B cell (primary cell): ENCODE measurements at regions not wholly inside any gene's neighbourhood (a gene's known extent, or its start where the extent isn't known, plus 50 kb on each side); places are given as distances from the start of the nearest gene placed in this dataset.

Source experiments
- ATAC-seq: fragments of 200-7000 bp; cut with Tn5 transposase; one replicate; pipeline ENCODE4 v1.10.0; 2021; ENCODE audit warnings: low read depth, mild to moderate bottlenecking, moderate number of reproducible peaks, moderate library complexity
- CTCF ChIA-PET: fragments of 350-600 bp; sonication (Branson Sonifier 250); formaldehyde crosslinking; loops from one replicate; lab custom pipeline; 2021; ENCODE audit warnings: antibody characterized with exemption, inconsistent platforms; lab: Charles Lee
- POLR2A ChIA-PET: fragments of 350-600 bp; sonication (Branson Sonifier 250); formaldehyde crosslinking; loops from one replicate; lab custom pipeline; 2021; ENCODE audit warnings: antibody characterized with exemption; lab: Charles Lee
- DNase-seq: peaks from one replicate; pipeline ENCODE4 v3.0.0; 2013
- H2AFZ ChIP-seq: 2 replicates; pipeline ENCODE4 v1.6.1; 2012; ENCODE audit warnings: mild to moderate bottlenecking, low read depth, low read length; ENCODE audit not compliant: insufficient read depth, poor library complexity, severe bottlenecking
- H3K27ac ChIP-seq, 2 donors: 1 replicate in 1 of 2; 2 replicates in 1 of 2; pipeline ENCODE4 v1.5.1; 2012 to 2013; ENCODE audit warnings: low read length in 2 of 2, mild to moderate bottlenecking in 2 of 2, moderate library complexity in 1 of 2
- H3K27me3 ChIP-seq, 4 experiments: fragments of 200-600 bp in 1 of 4; sonication (generic) in 1 of 4; replicated peaks in 1 of 4; 1 replicate in 2 of 4; 2 replicates in 2 of 4; pipeline versions ENCODE4 v1.6.1 to v1.7.0; 2013 to 2016; ENCODE audit warnings: low read length in 3 of 4, mild to moderate bottlenecking in 2 of 4, mixed read lengths in 1 of 4, moderate library complexity in 1 of 4; ENCODE audit not compliant: insufficient read depth in 4 of 4, control insufficient read depth in 3 of 4; ENCODE audit errors: control extremely low read depth in 1 of 4
- H3K36me3 ChIP-seq, 2 experiments: replicated peaks in 1 of 2; 1 replicate in 1 of 2; 2 replicates in 1 of 2; pipeline versions ENCODE4 v1.6.1 to v1.7.1; 2013; ENCODE audit warnings: low read length in 1 of 2; ENCODE audit not compliant: insufficient read depth in 2 of 2, control insufficient read depth in 1 of 2; ENCODE audit errors: control extremely low read depth in 1 of 2, extremely low read depth in 1 of 2
- H3K4me1 ChIP-seq, 2 donors: fragments of 200-600 bp in 1 of 2; sonication (generic) in 1 of 2; 1 replicate in 1 of 2; 2 replicates in 1 of 2; pipeline versions ENCODE4 v1.5.1 to v1.6.1; 2013 to 2017; ENCODE audit warnings: low read length in 2 of 2; ENCODE audit not compliant: control insufficient read depth in 2 of 2, insufficient read depth in 2 of 2
- H3K4me2 ChIP-seq: replicated peaks from 2 replicates; pipeline ENCODE3; 2012; ENCODE audit warnings: mild to moderate bottlenecking, low read depth, low read length; ENCODE audit not compliant: poor library complexity, severe bottlenecking
- H3K4me3 ChIP-seq, 5 experiments: fragments of 200-600 bp in 1 of 5; sonication (generic) in 1 of 5; 1 replicate in 3 of 5; 2 replicates in 2 of 5; pipeline versions ENCODE4 v1.5.1 to v1.7.0; 2011 to 2016; ENCODE audit warnings: low read length in 4 of 5, mild to moderate bottlenecking in 4 of 5, low read depth in 2 of 5, control low read depth in 1 of 5, moderate library complexity in 1 of 5; ENCODE audit not compliant: insufficient read depth in 1 of 5; ENCODE audit errors: control extremely low read depth in 1 of 5, extremely low read depth in 1 of 5
- H3K79me2 ChIP-seq: fragments of 200-600 bp; sonication (generic); one replicate; pipeline ENCODE4 v1.6.0; 2016; ENCODE audit warnings: low read length; ENCODE audit not compliant: control insufficient read depth, insufficient read depth
- H3K9ac ChIP-seq: fragments of 200-600 bp; sonication (generic); 2 replicates; pipeline ENCODE4 v1.6.1; 2017; ENCODE audit warnings: mild to moderate bottlenecking, low read length, moderate library complexity
- H3K9me3 ChIP-seq, 3 donors: one replicate each; pipeline versions ENCODE4 v1.6.1 to v1.7.1; 2013; ENCODE audit warnings: low read length in 2 of 3; ENCODE audit not compliant: control insufficient read depth in 2 of 3, insufficient read depth in 1 of 3; ENCODE audit errors: control extremely low read depth in 1 of 3
- H4K20me1 ChIP-seq: 2 replicates; pipeline ENCODE4 v1.6.0; 2012; ENCODE audit warnings: mild to moderate bottlenecking, low read length; ENCODE audit not compliant: insufficient read depth, control insufficient read depth, poor library complexity, severe bottlenecking
- H3K27ac Mint-ChIP-seq: one replicate; pipeline ENCODE4 v1.8.0; 2021; ENCODE audit warnings: mixed read lengths
- H3K27me3 Mint-ChIP-seq: one replicate; pipeline ENCODE4 v1.8.0; 2021; ENCODE audit warnings: mixed read lengths
- H3K4me1 Mint-ChIP-seq: one replicate; pipeline ENCODE4 v1.8.0; 2021; ENCODE audit warnings: mixed read lengths
- H3K4me3 Mint-ChIP-seq: one replicate; pipeline ENCODE4 v1.8.0; 2021; ENCODE audit warnings: mixed read lengths
- H3K9me3 Mint-ChIP-seq: one replicate; pipeline ENCODE4 v1.8.0; 2022; ENCODE audit warnings: mixed read lengths; ENCODE audit not compliant: insufficient read depth
- EZH2 ChIP-seq: IDR thresholded peaks from 2 replicates; pipeline ENCODE4 v1.6.1; 2012; ENCODE audit warnings: borderline replicate concordance, low read depth, mild to moderate bottlenecking, moderate library complexity, low read length; ENCODE audit not compliant: insufficient read depth, poor library complexity, severe bottlenecking
- WGBS: methylation state at CpG from one replicate; pipeline ENCODE4 v1.1.5; 2013; ENCODE audit warnings: missing lambda C conversion rate; ENCODE audit not compliant: insufficient coverage; 5-methylcytosine and 5-hydroxymethylcytosine counted together
- intact Hi-C: fragments of 100-400 bp; cut with micrococcal nuclease; formaldehyde crosslinking; loops from one replicate; pipeline ENCODE4 v1.10.0; 2022
- TF ChIP-seq, protein P1 (sequence below): fragments of 200-600 bp; IDR thresholded peaks from one replicate; pipeline ENCODE4 v1.8.0; 2022; ENCODE audit warnings: antibody characterized with exemption, mild to moderate bottlenecking

DNA sequence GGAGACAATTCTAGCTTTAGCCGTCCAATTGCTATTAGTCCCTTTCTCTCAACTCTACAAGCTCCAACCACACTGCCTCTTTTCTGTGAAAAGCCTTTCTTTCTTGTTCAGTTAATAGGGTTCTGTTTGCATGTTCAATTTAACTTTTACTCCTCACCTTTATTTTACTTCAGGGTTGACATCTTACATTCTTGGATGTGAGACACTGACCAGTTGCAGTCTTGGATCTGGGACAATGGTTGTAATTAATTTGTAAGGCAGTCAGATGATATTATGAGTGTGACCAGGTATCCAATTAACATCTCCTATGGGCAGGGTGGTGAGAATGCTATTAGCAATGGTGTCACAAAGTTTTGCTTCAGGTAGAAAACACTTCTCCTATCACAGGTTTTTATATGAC, 774.5 kb downstream of the TLR4 start:
- Histone ChIP-seq H3K27ac (no peak overlapping the region), H3K4me1 (no peaks in the 10 kb centered on the region), H3K4me3 (no peak overlapping the region), H3K9me3 (no peaks in the 10 kb centered on the region), H3K27me3 (no peaks in the 10 kb centered on the region), H2AFZ (no peak overlapping the region), H3K4me2 (no peak overlapping the region), H3K36me3 (no peaks in the 10 kb centered on the region), H3K9ac (no peak overlapping the region), H4K20me1 (no peaks in the 10 kb centered on the region), H3K79me2 (no peaks in the 10 kb centered on the region)
- H3K4me1 Mint-ChIP-seq, result no peaks in the 10 kb centered on the region
- no CpG with 5 or more reads among the region's 1 CpG for WGBS
- no peak overlapping the region for H3K27ac Mint-ChIP-seq
- ChIA-PET POLR2A (no interaction called here), CTCF (interaction anchor here (0.9 kb wide), 1 partner anchor 74 kb away, joined by 3 read pairs; no protein-coding TSS in a partner anchor)
- TF ChIP-seq EZH2, result no peak
- TF ChIP-seq, protein P1, sequence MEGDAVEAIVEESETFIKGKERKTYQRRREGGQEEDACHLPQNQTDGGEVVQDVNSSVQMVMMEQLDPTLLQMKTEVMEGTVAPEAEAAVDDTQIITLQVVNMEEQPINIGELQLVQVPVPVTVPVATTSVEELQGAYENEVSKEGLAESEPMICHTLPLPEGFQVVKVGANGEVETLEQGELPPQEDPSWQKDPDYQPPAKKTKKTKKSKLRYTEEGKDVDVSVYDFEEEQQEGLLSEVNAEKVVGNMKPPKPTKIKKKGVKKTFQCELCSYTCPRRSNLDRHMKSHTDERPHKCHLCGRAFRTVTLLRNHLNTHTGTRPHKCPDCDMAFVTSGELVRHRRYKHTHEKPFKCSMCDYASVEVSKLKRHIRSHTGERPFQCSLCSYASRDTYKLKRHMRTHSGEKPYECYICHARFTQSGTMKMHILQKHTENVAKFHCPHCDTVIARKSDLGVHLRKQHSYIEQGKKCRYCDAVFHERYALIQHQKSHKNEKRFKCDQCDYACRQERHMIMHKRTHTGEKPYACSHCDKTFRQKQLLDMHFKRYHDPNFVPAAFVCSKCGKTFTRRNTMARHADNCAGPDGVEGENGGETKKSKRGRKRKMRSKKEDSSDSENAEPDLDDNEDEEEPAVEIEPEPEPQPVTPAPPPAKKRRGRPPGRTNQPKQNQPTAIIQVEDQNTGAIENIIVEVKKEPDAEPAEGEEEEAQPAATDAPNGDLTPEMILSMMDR, result no peak
- no peak overlapping the region for H3K4me3 Mint-ChIP-seq
- intact Hi-C loops, result no loop called here
- no peaks in the 10 kb centered on the region for H3K27me3 Mint-ChIP-seq
- no peak for ATAC-seq
- no peaks in the 10 kb centered on the region for H3K9me3 Mint-ChIP-seq
- DNase-seq, result no peak

DNA sequence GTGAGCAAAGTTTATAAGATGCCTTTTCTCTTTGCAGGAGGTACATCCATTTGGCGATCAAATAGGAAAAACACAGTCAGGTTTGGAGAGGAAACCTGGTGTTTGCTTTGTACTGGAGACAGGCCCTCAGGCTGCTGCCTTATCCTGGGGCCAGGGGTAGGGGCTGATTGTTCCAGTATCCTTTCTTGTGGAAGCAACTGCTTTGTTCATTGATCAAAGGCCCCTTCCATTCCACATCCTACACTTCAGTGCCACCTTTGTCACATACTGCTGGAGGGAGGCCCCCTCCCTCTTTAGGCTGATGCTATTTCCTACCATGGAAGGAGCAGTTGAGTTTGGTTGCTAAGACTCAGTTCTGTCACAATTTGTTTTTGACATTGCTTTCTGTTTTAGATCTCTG, 778.1 kb downstream of the TLR4 start:
- Histone ChIP-seq H3K9ac (no peak overlapping the region), H3K27ac (no peak overlapping the region), H3K36me3 (no peaks in the 10 kb centered on the region), H3K9me3 (no peaks in the 10 kb centered on the region), H3K4me2 (no peak overlapping the region), H3K4me1 (no peaks in the 10 kb centered on the region), H2AFZ (no peak overlapping the region), H3K27me3 (no peaks in the 10 kb centered on the region), H3K79me2 (no peaks in the 10 kb centered on the region), H3K4me3 (no peak overlapping the region), H4K20me1 (no peaks in the 10 kb centered on the region)
- intact Hi-C loops, result no loop called here
- Mint-ChIP-seq H3K27me3 (no peaks in the 10 kb centered on the region), H3K4me3 (no peak overlapping the region), H3K4me1 (no peaks in the 10 kb centered on the region), H3K9me3 (no peaks in the 10 kb centered on the region), H3K27ac (no peak overlapping the region)
- WGBS, result no CpG with 5 or more reads among the region's 1 CpG
- no peak for TF ChIP-seq EZH2
- TF ChIP-seq, protein P1, result no peak
- ChIA-PET CTCF (no interaction called here), POLR2A (no interaction called here)
- DNase-seq (no peak), ATAC-seq (no peak)
